GM18519 (cell line): ENCODE measurements at regions not wholly inside any gene's neighbourhood (a gene's known extent, or its start where the extent isn't known, plus 50 kb on each side); places are given as distances from the start of the nearest gene placed in this dataset.

Source experiments
- ATAC-seq: cut with Tn5 transposase; IDR thresholded peaks from one replicate; pipeline ENCODE4 v1.9.1; 2021; ENCODE audit warnings: mild to moderate bottlenecking, moderate library complexity; ENCODE audit not compliant: unreplicated experiment, low FRiP score

DNA sequence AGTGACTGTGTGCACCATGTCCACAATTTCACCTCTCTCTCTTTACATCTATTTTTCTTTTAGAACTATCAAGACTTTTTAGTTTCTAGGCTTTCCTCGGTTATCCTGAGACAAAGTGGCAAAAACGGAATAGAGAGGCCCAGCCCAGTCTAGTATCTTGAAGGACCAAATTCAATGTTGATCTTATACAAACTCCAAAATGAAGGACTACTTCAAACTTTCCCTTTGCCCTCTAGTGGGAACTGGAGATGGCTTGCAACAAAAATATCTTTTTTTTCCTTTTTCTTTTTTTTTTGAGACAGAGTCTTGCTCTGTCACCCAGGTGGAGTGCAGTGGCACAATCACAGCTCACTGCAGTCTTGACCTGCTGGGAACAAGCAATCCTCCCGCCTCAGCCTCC is 338.5 kb upstream of the UMPS start:
- no peak for ATAC-seq

DNA sequence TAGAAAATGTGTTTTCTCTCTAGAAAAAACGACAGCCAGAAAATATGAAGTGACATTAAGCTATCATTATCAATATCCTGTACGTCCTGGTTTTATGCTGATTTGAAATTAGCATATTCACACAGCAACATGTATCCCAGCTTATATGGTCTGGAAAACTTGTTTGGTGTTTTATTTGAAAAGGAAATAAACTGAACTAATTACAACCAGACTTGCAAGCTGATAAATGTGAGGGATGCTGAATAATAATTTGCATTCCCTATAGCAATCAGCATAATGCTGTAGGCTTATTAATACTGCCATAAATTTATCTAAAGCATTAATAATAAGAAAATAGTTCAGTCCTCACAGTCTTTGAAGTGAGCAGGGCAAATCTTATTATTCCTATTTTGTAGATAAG is 336.9 kb upstream of the UMPS start:
- no peak for ATAC-seq

DNA sequence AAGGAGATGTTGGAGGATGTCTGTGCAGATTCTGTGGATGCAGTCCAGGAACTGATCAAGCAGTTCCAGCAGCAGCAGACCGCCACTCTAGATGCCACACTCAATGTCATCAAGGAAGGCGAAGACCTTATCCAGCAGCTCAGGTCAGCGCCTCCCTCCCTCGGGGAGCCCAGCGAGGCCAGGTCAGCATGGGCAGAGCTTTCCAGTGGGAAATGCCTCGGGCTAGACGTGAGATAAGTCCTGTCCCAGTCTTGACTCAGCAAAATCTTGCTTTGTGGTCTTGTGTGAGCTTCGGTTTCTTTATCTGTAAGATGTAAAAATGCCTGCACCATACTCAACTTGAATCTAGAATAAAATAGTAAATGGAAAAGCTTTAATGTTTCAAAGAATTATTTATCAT is 335.1 kb upstream of the UMPS start:
- ATAC-seq = no peak

DNA sequence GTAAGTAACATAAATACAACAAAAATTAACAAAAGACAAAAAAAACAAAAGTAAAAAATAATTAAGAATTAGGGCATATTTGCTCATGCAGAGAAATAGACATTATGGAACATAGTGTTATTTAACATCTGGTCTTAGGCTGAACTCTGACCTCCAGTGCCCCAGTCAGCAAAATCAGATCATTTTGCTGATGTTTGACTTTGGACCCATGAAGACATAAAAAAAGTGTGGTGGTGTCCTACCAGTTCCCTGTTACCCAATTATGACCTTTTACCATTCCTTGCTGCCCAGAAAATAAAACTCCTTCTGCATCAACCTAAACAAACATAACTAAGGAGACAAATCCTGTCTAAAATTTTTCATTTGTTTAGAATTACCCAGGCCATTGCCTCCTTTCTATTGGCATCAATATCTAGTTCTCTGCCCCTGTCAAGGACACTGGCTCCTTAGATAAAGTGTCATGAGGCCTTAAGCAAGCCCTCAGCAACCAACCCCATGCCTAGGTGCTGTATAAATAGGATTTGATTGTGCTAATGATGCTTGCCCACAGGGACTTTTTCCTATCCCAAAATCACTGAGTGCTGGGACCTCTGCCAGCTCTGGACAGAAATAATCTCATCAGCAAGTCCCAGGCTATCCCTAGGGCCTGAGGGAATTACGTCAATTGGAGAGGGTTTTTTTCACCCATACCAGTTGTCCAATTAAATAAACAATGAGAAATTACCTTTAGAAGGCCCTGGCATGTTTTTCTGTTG is 334.5 kb upstream of the UMPS start:
- ATAC-seq = no peak

DNA sequence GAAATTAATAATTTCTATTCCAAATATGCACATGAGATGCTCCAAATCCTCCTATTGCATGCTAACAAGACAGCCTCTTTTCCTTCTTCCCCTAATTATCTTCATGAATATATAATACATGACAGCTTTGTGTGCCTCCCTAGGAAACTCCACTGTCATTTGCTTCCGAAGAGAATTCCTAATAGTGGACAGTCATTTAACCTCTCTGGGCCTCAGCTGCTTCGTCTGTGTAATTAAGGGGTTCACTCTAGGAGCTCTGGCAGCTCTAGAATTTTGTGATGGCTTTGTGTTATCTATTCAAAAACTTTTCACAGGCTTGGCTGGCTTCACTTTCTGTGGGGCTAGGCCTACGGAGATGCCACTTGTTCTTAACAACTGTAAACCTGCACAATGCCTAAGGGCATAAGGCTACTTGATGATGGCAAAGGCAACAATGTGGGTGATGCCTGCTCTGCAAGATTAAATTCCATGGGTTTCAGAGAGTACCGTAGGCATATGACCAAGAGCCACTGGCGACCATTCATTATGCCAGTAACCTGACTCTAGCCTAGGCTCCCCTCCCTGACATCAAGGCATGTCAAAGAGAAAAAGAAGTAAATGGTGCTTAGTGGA is 333.8 kb upstream of the UMPS start:
- ATAC-seq = no peak

DNA sequence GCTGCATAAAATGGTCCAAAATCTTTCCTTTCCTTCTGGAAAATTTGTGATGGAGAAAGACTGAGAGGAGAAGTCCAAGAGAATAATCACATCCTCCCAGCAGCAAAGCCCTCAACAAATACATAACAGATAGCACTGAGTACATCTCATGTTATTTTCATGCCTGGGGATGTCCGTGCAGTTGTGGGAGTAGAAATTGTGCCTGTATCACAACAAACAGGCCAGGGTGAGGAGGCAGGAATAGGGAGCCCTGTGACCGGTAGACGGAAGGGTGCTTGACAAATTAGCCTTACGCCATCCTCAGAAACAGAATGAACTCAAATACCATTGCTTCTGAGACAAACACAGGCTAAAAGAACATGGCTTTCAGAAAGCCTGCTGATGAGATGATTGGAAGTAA is 333.2 kb upstream of the UMPS start:
- ATAC-seq = no peak

DNA sequence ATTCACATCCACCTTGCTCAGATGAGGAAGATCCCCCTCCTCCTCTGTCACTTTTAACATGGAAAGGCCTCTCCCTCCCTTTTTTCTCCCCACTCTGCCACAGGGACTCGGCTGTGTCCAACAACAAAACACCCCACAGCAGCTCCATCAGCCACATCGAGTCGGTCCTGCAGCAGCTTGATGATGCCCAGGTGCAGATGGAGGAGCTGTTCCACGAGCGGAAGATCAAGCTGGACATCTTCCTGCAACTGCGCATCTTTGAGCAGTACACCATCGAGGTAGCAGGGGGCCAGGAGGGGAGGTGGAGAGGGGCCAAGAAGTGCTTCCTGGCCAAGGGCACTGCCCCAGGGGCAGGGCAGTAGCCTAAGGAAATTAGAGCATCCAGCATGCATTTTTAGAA is 331.7 kb upstream of the UMPS start:
- no peak for ATAC-seq

DNA sequence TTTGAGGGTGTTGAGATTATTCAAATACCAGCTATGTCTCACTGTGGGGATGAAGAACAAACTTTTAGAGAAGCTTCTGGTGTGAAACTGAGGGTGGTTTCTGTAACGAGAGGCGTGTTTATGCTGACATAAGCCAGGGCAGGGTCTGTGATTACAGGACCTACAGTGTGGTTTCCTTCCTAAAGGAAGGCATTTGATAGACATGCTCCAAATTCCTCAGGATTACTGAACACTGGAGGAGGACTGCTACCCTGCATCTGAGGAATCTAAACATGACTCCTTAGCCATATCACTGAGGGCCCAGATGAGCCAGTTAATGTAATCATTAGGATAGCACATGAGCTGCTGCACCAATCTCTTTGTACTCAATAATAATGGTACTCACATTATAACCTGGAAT is 328.4 kb upstream of the UMPS start:
- no peak for ATAC-seq

DNA sequence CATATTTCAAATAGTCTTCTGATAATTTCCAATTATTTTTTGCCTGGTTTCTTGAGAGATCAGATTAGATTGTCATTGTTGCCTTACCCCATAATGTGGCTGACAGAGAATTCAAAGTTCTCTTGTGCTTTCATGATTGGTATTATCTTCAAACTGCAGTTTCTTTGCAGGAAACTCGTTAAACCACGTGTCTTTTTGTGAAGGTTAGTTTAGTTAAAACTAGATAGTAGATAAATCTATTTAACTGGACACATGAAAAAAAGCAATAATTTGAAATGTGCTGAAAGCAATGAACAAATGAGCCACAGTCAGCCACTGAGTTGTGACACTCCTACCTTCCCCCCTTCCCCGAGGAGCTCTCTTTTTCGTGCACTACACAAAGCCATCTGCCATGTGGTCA is 327.5 kb upstream of the UMPS start:
- ATAC-seq = no peak

DNA sequence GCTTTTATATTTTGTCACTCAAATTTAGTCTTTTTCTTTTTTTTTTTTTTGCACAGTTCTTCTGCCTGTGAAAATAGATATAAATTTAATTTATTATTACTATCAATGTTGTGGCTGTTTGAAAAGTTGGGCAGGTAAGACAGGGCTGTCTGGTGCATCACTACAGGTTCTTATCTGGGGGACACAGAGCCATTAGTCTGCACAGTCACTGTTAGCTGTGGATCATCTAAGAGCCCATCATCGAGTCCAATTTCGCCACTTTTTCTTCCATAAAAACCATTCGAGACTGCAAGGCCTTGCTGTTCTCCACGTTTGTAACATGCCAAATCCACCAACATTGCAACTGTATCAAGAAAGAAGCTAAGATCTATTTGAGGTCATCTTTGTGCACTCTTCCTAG is 325.6 kb upstream of the UMPS start:
- no peak for ATAC-seq

DNA sequence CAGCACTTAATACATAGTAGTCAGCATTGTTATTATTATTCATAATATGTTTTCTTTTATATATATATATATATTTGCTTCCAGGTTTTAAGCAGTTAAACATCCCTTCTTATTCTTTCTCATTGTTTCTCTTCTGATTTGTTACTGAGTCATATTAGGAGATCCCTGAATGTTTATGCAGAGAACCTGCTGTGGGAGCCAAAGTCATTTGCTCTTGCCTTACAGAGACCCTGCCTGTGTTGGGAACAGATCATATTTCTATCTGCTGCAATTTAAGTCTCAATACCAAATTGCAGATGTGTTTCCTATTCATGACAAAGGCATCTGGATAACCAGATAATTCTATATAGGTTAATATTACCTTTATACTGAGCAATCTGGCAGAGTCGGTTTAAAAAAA is 323.0 kb upstream of the UMPS start:
- ATAC-seq = no peak

DNA sequence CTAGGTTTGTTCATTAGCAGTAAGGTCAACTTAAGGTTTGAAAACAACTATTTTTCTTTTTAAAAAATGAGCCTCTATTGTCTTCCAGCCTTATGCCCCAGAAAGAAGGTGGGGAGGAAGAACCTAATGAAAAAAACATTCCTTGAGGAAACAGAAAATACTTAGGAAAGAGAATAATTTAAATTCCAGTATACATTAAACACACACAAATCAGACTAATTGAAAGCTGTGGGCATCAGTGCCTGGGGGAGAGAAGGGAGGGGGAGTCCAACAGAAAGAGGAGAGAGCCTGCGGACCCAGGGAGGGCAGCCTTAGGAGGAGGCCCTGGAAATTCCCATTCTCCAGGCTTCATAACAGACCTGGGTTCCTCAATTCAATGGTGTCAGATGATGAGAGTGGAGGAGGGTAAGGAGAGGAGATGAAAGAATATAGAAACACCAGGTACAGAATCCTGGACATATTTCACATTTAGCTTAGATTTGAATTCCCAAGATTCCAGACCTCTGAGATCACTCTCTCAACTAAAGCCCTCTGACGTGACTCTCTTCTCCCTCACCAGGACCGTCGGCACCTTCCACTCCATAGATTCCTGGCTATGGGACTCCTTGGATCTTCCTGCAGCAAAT is 320.5 kb upstream of the UMPS start:
- no peak for ATAC-seq

DNA sequence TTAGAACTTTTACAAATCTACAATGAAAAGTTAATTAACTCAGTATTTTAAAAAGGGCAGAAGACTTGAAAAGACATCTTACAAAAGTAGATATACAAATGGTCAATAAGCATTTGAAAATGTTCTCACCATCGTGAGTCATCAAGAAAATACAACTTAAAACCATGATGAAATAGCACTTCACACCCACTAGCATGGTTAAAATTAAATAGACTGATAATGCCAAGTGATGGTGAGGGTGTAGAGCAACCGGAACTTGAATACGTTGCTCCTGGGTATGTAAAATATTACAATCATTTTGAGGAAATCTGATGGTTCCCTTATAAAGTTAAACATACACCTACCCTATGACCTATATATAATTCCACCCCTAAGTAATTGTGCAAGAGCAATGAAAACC is 319.8 kb upstream of the UMPS start:
- ATAC-seq = no peak

DNA sequence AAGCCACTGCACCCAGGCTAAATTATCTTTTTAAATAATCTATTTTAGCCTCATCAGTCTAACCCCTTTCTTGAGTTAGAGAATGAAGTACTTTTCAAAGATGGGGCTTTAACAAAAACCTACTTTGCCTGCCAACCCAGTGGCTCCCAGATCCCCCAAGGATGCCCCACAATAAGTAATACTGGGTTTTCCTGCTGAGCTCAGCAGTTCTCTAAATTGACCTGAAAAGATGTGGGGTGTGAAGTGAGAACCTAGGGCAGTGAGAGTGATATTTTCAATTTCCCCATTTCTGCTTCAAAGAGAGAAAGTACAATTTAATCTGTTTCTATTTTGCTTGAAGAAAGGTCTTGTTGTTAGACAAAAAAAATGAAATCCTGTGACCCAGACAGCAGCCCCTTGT is 318.5 kb upstream of the UMPS start:
- no peak for ATAC-seq

DNA sequence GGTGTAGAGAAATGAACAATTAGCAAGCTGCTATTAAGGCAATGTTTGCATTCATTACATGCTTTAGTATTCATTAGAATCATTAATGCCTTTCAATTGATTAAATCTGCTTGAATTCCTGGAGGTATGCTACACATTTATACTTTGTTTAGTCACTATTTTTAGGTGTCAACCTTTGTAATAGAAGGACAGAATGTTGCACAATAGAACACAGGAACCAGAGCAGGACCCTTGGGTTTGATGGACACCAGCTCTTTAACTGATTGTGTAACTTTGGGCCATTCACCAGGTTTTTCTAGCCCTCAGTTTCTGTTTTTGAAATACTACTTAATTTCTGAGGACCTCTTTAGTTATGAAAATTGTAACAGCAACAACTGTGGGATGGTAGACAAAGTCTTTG is 317.6 kb upstream of the UMPS start:
- no peak for ATAC-seq

DNA sequence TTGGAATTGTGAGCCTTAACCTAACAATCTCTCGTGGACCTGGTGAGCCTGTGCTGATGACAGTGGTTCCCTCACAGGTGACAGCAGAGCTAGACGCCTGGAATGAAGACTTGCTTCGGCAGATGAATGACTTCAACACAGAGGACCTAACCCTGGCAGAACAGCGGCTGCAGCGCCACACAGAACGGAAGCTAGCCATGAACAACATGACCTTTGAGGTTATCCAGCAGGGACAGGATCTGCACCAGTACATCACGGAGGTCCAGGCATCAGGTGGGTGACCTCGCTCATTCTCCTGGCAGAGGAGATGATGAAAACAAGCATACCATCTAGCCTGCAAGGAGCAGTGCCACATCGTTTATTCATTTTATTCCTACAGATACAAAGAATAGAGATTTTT is 316.9 kb upstream of the UMPS start:
- no peak for ATAC-seq

DNA sequence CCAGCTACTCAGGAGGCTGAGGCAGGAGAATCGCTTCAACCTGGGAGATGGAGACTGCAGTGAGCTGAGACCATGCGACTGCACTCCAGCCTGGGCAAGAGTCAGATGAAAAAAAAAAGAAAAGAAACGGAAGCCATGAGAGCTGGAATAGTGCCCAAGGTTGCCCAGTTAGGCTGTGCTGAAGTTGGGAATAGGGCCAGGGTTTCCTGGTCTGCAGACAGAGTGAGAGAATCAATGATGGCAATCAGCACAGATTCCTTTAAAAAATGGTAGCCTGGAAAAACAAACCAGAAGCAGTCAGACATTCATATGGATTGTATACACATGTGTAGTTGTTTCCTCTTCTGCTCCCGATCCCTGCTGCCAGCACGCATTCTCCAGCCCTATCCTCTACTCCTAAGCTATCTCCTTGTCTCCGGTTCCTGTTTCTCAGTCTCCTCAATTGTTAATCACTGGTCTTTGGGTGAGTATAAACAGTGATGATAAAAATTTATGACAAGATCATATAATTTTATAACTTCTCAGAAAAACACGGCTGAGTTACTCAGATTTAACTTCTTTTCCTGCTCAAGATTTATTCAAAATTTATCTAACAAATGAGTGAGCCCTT is 316.2 kb upstream of the UMPS start:
- no peak for ATAC-seq

DNA sequence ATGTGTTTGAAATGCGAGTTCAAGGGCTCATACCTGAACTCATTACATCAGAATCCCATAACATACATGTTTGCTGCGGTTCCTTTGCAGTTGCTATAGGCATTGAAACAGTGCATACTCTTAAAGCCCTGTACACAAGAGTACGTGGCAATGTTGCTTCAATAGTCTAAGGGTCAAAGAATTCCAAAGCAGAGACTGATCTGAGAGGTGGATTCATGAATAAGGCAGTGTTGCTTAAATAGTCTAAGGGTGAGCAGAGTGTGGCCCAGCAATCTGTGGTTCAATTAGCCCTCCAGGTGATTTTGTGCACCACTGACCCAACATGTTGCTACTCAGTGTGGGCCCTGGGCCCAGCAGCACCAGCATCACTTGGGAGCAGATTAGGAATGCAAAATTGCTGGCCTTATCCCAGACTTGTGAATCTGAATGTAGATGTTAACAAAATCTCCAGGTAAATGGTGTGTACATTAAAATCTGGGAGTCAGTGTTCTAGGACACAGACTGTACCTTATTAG is 314.7 kb upstream of the UMPS start:
- ATAC-seq = no peak

DNA sequence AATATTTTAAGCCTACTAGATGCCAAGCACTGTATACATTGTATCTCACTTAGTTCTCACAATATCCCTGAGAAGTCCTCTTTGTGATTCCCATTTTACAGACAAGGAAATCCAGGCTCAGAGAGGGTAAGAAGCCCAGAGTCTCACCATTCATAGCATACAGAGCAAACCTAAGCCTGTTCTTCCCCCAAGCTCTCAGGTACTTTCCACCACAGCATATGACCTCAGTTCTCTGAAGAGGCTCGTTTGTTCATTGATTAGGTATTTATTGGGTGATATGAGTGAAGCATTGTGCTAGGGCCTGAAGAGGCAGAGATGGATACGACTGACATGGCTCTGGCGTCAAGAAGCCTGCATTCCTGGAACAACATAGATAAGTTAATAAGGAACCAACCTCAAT is 310.9 kb upstream of the UMPS start:
- no peak for ATAC-seq

DNA sequence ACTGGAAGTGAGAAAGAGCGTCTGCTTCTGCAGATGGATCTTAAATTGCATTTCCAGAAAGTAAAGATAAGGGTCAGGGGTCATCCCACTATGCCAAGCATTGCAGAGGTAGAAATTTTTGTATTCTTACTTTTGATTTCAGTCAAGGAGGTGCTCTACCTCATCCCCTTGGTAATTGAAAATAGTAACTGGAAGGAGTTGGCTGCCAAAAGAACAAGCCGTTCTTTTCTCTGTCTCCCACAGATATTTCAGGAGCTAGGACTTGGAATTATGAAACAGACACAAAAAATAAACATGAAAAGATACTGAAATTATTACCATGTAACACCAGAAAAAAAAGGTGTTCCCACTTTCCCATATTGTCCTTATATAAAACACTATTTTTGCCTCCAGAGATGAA is 309.9 kb upstream of the UMPS start:
- no peak for ATAC-seq

DNA sequence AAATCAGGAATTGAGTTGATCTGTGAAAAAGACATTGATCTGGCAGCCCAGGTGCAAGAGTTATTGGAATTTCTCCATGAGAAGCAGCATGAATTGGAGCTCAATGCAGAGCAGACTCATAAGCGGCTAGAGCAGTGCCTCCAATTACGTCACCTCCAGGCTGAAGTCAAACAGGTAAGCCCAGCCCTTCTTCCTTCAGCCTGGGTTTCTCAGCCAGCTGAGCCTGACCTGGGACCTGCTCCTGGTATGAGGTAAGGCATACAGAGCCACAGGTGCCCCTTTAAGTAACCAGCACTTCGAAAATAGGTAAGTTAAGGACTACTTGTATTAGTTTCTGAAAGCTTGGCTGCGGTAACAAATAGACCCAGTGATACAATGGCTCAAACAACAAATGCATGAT is 307.4 kb upstream of the UMPS start:
- ATAC-seq = no peak

DNA sequence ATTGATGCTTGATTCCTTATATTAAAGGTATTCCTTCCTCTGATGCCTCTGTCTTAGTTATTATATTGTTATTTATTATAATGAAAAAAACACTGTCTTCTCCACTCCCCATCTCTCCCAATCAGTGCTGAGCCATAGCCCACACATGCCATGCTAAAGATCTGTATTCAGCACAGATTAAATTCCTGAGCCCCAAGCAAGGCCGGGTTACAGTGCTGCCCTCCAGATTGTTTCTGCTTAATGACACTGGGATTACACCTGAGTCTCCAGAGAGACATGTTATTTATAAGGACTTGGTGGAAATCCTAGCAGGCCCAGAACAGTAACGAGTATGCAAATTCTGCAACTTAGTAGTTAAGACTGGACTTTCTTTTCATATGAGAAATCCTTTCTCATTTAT is 305.9 kb upstream of the UMPS start:
- ATAC-seq = no peak
